ENCODE measurements at regions not wholly inside any gene's neighbourhood (a gene's known extent, or its start where the extent isn't known, plus 50 kb on each side); places are given as distances from the start of the nearest gene placed in this dataset.

GRCh38 chr2:160666154-160667060 lies 172.8 kb upstream of the RBMS1 start:
- Histone ChIP-seq H3K4me3 (no peak overlapping the region), H3K4me1 (peaks cover 18% of the 10 kb centered on the region), H3K36me3 (no peaks in the 10 kb centered on the region), H3K9me3 (no peaks in the 10 kb centered on the region), H3K27ac (peak overlapping the region; percentile 68), H3K27me3 (no peaks in the 10 kb centered on the region)
- 7% methylated on average over 5 of the region's 5 CpGs for WGBS
- DNase-seq (ENCODE audit: low spot score in 2 of 2), result no peak
- TF ChIP-seq POLR2A (IDR thresholded peaks at IDR 0.05) (no peak), EP300 (IDR thresholded peaks at IDR 0.05) (no peak), CTCF (IDR thresholded peaks at IDR 0.05) (no peak), POLR2AphosphoS5 (IDR thresholded peaks at IDR 0.05) (no peak)

GRCh38 chr2:160667811-160668210 lies 174.2 kb upstream of the RBMS1 start:
- Histone ChIP-seq H3K27ac (no peak overlapping the region), H3K27me3 (no peaks in the 10 kb centered on the region)

GRCh38 chr2:160670618-160671017 lies 177.0 kb upstream of the RBMS1 start:
- Histone ChIP-seq H3K4me3 (no peak overlapping the region), H3K9me3 (no peaks in the 10 kb centered on the region), H3K27ac (no peak overlapping the region), H3K4me1 (peaks cover 17% of the 10 kb centered on the region), H3K36me3 (no peaks in the 10 kb centered on the region), H3K27me3 (no peaks in the 10 kb centered on the region)
- no peak for DNase-seq (ENCODE audit: low spot score in 2 of 2)
- 85% methylated on average over 5 of the region's 5 CpGs for WGBS
- TF ChIP-seq POLR2AphosphoS5 (IDR thresholded peaks at IDR 0.05), result no peak
- TF ChIP-seq EP300 (IDR thresholded peaks at IDR 0.05), result no peak
- no peak for TF ChIP-seq POLR2A (IDR thresholded peaks at IDR 0.05)
- no peak for TF ChIP-seq CTCF (IDR thresholded peaks at IDR 0.05)

More at GRCh38 chr2:160667811-160668210, 174.2 kb upstream of the RBMS1 start:
- peaks cover 18% of the 10 kb centered on the region for H3K4me1 ChIP-seq
- DNase-seq (ENCODE audit: low spot score in 2 of 2), result no peak
- H3K9me3 ChIP-seq, result no peaks in the 10 kb centered on the region
- H3K36me3 ChIP-seq, result no peaks in the 10 kb centered on the region
- H3K4me3 ChIP-seq, result no peak overlapping the region
- TF ChIP-seq POLR2AphosphoS5 (IDR thresholded peaks at IDR 0.05), result no peak
- no peak for TF ChIP-seq POLR2A (IDR thresholded peaks at IDR 0.05)
- no peak for TF ChIP-seq CTCF (IDR thresholded peaks at IDR 0.05)
- no peak for TF ChIP-seq EP300 (IDR thresholded peaks at IDR 0.05)

- TF ChIP-seq POLR2AphosphoS5 (IDR thresholded peaks at IDR 0.05), result no peak
- TF ChIP-seq CTCF (IDR thresholded peaks at IDR 0.05), result no peak
- TF ChIP-seq EP300 (IDR thresholded peaks at IDR 0.05), result no peak
- no peak for TF ChIP-seq POLR2A (IDR thresholded peaks at IDR 0.05)
Observed at GRCh38 chr2:160672211-160672610, 178.6 kb upstream of the RBMS1 start.

GRCh38 chr2:160674146-160674750 lies 180.6 kb upstream of the RBMS1 start:
- H3K4me3 ChIP-seq, result no peak overlapping the region
- DNase-seq (ENCODE audit: low spot score in 2 of 2), result no peak
- no peaks in the 10 kb centered on the region for H3K9me3 ChIP-seq
- H3K4me1 ChIP-seq, result no peaks in the 10 kb centered on the region
- H3K27ac ChIP-seq, result no peak overlapping the region
- TF ChIP-seq CTCF (IDR thresholded peaks at IDR 0.05) (no peak), EP300 (IDR thresholded peaks at IDR 0.05) (no peak)
- H3K27me3 ChIP-seq, result no peaks in the 10 kb centered on the region
- H3K36me3 ChIP-seq, result no peaks in the 10 kb centered on the region
- 100% methylated on average over 2 of the region's 2 CpGs for WGBS

More at GRCh38 chr2:160672211-160672610, 178.6 kb upstream of the RBMS1 start:
- 66% methylated on average over 1 of the region's 1 CpG for WGBS
- H3K4me1 ChIP-seq, result peaks cover 2% of the 10 kb centered on the region
- no peaks in the 10 kb centered on the region for H3K9me3 ChIP-seq
- no peak overlapping the region for H3K27ac ChIP-seq
- no peaks in the 10 kb centered on the region for H3K36me3 ChIP-seq
- H3K27me3 ChIP-seq, result no peaks in the 10 kb centered on the region
- DNase-seq (ENCODE audit: low spot score in 2 of 2), result no peak
- no peak overlapping the region for H3K4me3 ChIP-seq
